OCI-LY1 (cell line): ENCODE measurements at regions not wholly inside any gene's neighbourhood (a gene's known extent, or its start where the extent isn't known, plus 50 kb on each side); places are given as distances from the start of the nearest gene placed in this dataset.

Source experiments
- H2AFZ ChIP-seq: fragments of 200-600 bp; sonication (generic), shearing (Covaris generic); 2 replicates; pipeline ENCODE4 v1.6.0; 2014; ENCODE audit warnings: antibody characterized with exemption, mild to moderate bottlenecking, low read length
- H3F3A ChIP-seq: fragments of 200-600 bp; sonication (generic), shearing (Covaris generic); 2 replicates; pipeline ENCODE4 v1.6.0; 2014; ENCODE audit warnings: mild to moderate bottlenecking, antibody characterized with exemption, low read length, moderate library complexity; ENCODE audit not compliant: insufficient read depth
- H3K27ac ChIP-seq: fragments of 200-600 bp; sonication (generic); 2 replicates; pipeline ENCODE4 v1.5.1; 2014; ENCODE audit warnings: low read length, mixed run types, mild to moderate bottlenecking, low read depth; ENCODE audit not compliant: poor library complexity, severe bottlenecking
- H3K27me3 ChIP-seq: fragments of 200-600 bp; sonication (generic); 2 replicates; pipeline ENCODE4 v1.6.0; 2014; ENCODE audit warnings: antibody characterized with exemption, mild to moderate bottlenecking, low read length, moderate library complexity; ENCODE audit not compliant: insufficient read depth
- H3K36me3 ChIP-seq: fragments of 200-600 bp; sonication (generic); 2 replicates; pipeline ENCODE4 v1.6.1; 2014; ENCODE audit warnings: mild to moderate bottlenecking, antibody characterized with exemption, low read length, moderate library complexity, mixed read lengths; ENCODE audit not compliant: insufficient read depth
- H3K4me1 ChIP-seq: fragments of 200-600 bp; sonication (generic); 2 replicates; pipeline ENCODE4 v1.5.1; 2014; ENCODE audit warnings: mild to moderate bottlenecking, low read length, moderate library complexity; ENCODE audit not compliant: insufficient read depth, severe bottlenecking
- H3K4me2 ChIP-seq: fragments of 200-600 bp; sonication (generic), shearing (Covaris generic); 2 replicates; pipeline ENCODE4 v1.6.1; 2014; ENCODE audit warnings: low read length
- H3K4me3 ChIP-seq: fragments of 200-600 bp; sonication (generic); 2 replicates; pipeline ENCODE4 v1.5.1; 2014; ENCODE audit warnings: low read length, low read depth, mild to moderate bottlenecking, mixed read lengths; ENCODE audit not compliant: poor library complexity, severe bottlenecking
- H3K79me2 ChIP-seq: fragments of 200-600 bp; shearing (Covaris generic); 2 replicates; pipeline ENCODE4 v1.6.1; 2016; ENCODE audit warnings: mixed run types, low read length, mixed read lengths; ENCODE audit not compliant: insufficient read depth
- H3K9ac ChIP-seq: fragments of 200-600 bp; sonication (generic), shearing (Covaris generic); 2 replicates; pipeline ENCODE4 v1.6.1; 2014; ENCODE audit warnings: mild to moderate bottlenecking, low read length, mixed read lengths
- H3K9me2 ChIP-seq: fragments of 200-600 bp; sonication (generic), shearing (Covaris generic); 2 replicates; pipeline ENCODE4 v1.6.1; 2014; ENCODE audit warnings: low read depth, mild to moderate bottlenecking, low read length, mixed read lengths
- H3K9me3 ChIP-seq: fragments of 200-600 bp; shearing (Covaris generic); 2 replicates; pipeline ENCODE4 v1.6.1; 2014; ENCODE audit warnings: low read length, mixed read lengths
- H4K20me1 ChIP-seq: fragments of 200-600 bp; sonication (generic), shearing (Covaris generic); 2 replicates; pipeline ENCODE4 v1.6.0; 2016; ENCODE audit warnings: mild to moderate bottlenecking, low read length; ENCODE audit not compliant: insufficient read depth
- CTCF ChIP-seq: fragments of 200-600 bp; sonication (generic), shearing (Covaris generic); IDR thresholded peaks from 2 replicates; pipeline ENCODE4 v1.5.1; 2017; ENCODE audit warnings: mild to moderate bottlenecking, antibody characterized with exemption, low read length, moderate library complexity, mixed read lengths
- EZH2 ChIP-seq: fragments of 200-600 bp; sonication (generic), shearing (Covaris generic); IDR thresholded peaks from 2 replicates; pipeline ENCODE4 v1.8.0; 2017; ENCODE audit warnings: borderline replicate concordance, mixed run types, mild to moderate bottlenecking, antibody characterized with exemption, low read length, moderate library complexity, mixed read lengths

- Histone ChIP-seq H3K27ac (no peak overlapping the region), H3K4me3 (no peak overlapping the region), H3K9ac (no peak overlapping the region), H3K79me2 (no peaks in the 10 kb centered on the region), H3K4me1 (no peaks in the 10 kb centered on the region), H3K27me3 (no peaks in the 10 kb centered on the region), H3K4me2 (no peak overlapping the region), H3K9me2 (no peaks in the 10 kb centered on the region), H3F3A (no peaks in the 10 kb centered on the region), H2AFZ (no peak overlapping the region), H3K9me3 (no peaks in the 10 kb centered on the region), H4K20me1 (no peaks in the 10 kb centered on the region), H3K36me3 (no peaks in the 10 kb centered on the region)
- TF ChIP-seq CTCF (no peak), EZH2 (no peak)
These were observed 256.6 kb downstream of the CTH start for GRCh38 chr1:70667494-70668170.

- no peaks in the 10 kb centered on the region for H3K9me3 ChIP-seq
- no peaks in the 10 kb centered on the region for H3K36me3 ChIP-seq
- H3K4me2 ChIP-seq = no peak overlapping the region
- no peak for TF ChIP-seq EZH2
- TF ChIP-seq CTCF = no peak
- H3K27ac ChIP-seq = no peak overlapping the region
- H3K9me2 ChIP-seq = no peaks in the 10 kb centered on the region
- no peaks in the 10 kb centered on the region for H4K20me1 ChIP-seq
- no peak overlapping the region for H2AFZ ChIP-seq
- no peak overlapping the region for H3K4me3 ChIP-seq
- no peaks in the 10 kb centered on the region for H3K79me2 ChIP-seq
- no peak overlapping the region for H3K9ac ChIP-seq
- H3F3A ChIP-seq = no peaks in the 10 kb centered on the region
- no peaks in the 10 kb centered on the region for H3K27me3 ChIP-seq
- H3K4me1 ChIP-seq = no peaks in the 10 kb centered on the region
These were observed 259.9 kb downstream of the CTH start for GRCh38 chr1:70671006-70671405.

GRCh38 chr1:70672442-70672888 lies 261.4 kb downstream of the CTH start:
- H3K4me1 ChIP-seq = no peaks in the 10 kb centered on the region
- H3K79me2 ChIP-seq = no peaks in the 10 kb centered on the region
- no peaks in the 10 kb centered on the region for H3K9me3 ChIP-seq
- H3K9ac ChIP-seq = no peak overlapping the region
- H3K27ac ChIP-seq = no peak overlapping the region
- H3K27me3 ChIP-seq = no peaks in the 10 kb centered on the region
- H3K9me2 ChIP-seq = no peaks in the 10 kb centered on the region
- TF ChIP-seq EZH2 (no peak), CTCF (no peak)
- H3K4me3 ChIP-seq = no peak overlapping the region
- H2AFZ ChIP-seq = no peak overlapping the region
- no peaks in the 10 kb centered on the region for H3K36me3 ChIP-seq
- no peak overlapping the region for H3K4me2 ChIP-seq
- no peaks in the 10 kb centered on the region for H3F3A ChIP-seq
- no peaks in the 10 kb centered on the region for H4K20me1 ChIP-seq
